ENCODE measurements at regions not wholly inside any gene's neighbourhood (a gene's known extent, or its start where the extent isn't known, plus 50 kb on each side); places are given as distances from the start of the nearest gene placed in this dataset.

- TF ChIP-seq TAF1 (IDR thresholded peaks at IDR 0.05; ENCODE audit: borderline replicate concordance, low read depth, low read length): no peak
- no peak for TF ChIP-seq POLR2A (IDR thresholded peaks at IDR 0.05; ENCODE audit: low read depth, low read length)
- no peak for TF ChIP-seq POLR2AphosphoS5 (IDR thresholded peaks at IDR 0.05; ENCODE audit: low read depth, low read length)
- FAIRE-seq (no peak), DNase-seq (ENCODE audit: insufficient read length) (no peak)
These were observed 286.5 kb upstream of the NBEA start for GRCh38 chr13:34655554-34655953.

DNA sequence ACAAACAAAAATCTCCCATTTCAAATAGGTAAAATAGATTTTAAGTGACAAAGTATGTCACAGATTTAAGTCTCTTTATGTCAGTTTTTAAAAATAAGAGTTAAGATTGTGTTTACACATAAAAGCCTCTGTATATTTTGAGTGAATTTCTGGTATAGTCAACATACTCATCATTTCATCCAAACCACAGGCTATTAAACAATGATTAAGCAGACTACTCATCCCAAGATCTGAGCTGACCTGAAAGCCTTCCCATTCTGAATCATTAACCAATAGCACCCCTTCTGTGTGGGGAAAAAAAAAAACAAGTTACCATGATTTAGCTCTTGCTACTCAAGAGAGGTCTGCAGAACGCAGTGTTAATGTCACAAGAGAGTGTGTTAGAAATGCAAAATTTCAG is 284.4 kb upstream of the NBEA start:
- no peak for TF ChIP-seq POLR2A (IDR thresholded peaks at IDR 0.05; ENCODE audit: low read depth, low read length)
- no peak for TF ChIP-seq POLR2AphosphoS5 (IDR thresholded peaks at IDR 0.05; ENCODE audit: low read depth, low read length)
- no peak for TF ChIP-seq TAF1 (IDR thresholded peaks at IDR 0.05; ENCODE audit: borderline replicate concordance, low read depth, low read length)
- no peak for DNase-seq (ENCODE audit: insufficient read length)
- no peak for FAIRE-seq

DNA sequence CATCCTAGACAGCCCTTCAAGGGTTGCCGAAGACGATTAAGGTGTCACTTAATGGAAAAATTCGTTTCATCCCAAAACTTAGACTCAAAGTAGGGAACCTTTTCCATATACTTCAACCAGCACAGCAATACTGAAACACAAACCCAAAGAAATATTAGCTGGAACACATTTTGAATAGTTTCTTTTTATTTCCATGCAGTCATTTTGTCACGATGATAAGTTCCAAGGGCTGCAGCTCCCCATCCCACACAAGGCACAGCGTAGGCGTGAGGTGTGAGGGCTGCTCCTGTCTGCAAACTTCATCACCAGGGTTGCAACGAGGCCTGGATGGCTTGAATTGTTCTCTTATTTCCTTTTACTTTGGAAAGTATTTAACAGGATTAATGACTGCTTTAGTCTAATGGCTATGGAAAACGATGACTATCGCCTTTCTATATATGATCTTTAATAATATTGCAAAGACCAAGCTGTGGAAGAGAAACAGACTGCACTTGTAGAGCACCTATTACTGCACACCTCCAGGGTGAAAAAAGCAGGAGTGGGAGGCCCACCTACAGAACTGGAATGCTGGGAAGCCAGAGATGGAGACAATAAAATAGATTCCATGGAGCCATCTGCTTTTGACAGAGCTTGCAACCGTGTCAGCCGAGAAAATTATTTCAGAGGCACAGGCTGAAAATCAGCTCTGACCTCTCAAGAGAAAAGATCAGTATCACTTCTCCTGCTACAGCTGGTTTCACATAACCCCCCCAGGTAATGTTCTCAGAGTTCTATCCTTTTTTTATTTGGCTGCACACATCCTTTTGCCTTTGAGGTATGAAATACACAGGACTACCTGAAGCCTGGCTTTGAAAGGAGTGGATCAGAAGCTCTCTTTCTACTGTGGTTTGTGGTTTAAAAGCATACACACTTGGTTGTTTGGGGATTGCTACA is 274.5 kb upstream of the NBEA start:
- no peak for FAIRE-seq
- TF ChIP-seq POLR2AphosphoS5 (IDR thresholded peaks at IDR 0.05; ENCODE audit: low read depth, low read length) (no peak), TAF1 (IDR thresholded peaks at IDR 0.05; ENCODE audit: borderline replicate concordance, low read depth, low read length) (no peak)

DNA sequence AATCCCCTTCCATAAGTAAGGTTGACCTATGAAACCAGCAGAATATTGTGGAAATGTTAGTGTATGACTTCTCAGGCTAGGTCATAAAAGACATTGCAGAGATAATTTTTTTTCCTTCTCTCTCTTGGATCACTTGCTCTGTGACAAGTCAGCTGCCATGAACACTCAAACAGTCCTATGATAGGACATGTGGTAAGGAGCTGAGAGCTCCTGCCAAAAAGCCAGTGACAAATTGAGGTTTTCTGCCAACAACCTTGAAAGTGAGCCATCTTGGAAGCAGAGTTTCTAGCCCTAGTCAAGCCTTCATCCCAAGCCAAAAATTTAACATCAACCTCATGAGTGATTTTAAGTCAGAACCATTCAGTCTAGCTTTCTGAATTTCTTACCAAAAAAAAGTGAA is 270.9 kb upstream of the NBEA start:
- FAIRE-seq (no peak), DNase-seq (ENCODE audit: insufficient read length) (no peak)
- TF ChIP-seq TAF1 (IDR thresholded peaks at IDR 0.05; ENCODE audit: borderline replicate concordance, low read depth, low read length) (no peak), POLR2A (IDR thresholded peaks at IDR 0.05; ENCODE audit: low read depth, low read length) (no peak), POLR2AphosphoS5 (IDR thresholded peaks at IDR 0.05; ENCODE audit: low read depth, low read length) (no peak)

More for the DNA sequence above, 274.5 kb upstream of the NBEA start:
- no peak for DNase-seq (ENCODE audit: insufficient read length)

- DNase-seq (ENCODE audit: insufficient read length): no peak
- no peak for FAIRE-seq
- no peak for TF ChIP-seq POLR2A (IDR thresholded peaks at IDR 0.05; ENCODE audit: low read depth, low read length)
- no peak for TF ChIP-seq POLR2AphosphoS5 (IDR thresholded peaks at IDR 0.05; ENCODE audit: low read depth, low read length)
- TF ChIP-seq TAF1 (IDR thresholded peaks at IDR 0.05; ENCODE audit: borderline replicate concordance, low read depth, low read length): no peak
These were observed 269.4 kb upstream of the NBEA start for GRCh38 chr13:34672631-34673030.

- TF ChIP-seq POLR2A (IDR thresholded peaks at IDR 0.05; ENCODE audit: low read depth, low read length) (no peak), POLR2AphosphoS5 (IDR thresholded peaks at IDR 0.05; ENCODE audit: low read depth, low read length) (no peak), TAF1 (IDR thresholded peaks at IDR 0.05; ENCODE audit: borderline replicate concordance, low read depth, low read length) (no peak)
- DNase-seq (ENCODE audit: insufficient read length) (no peak), FAIRE-seq (no peak)
These were observed 266.4 kb upstream of the NBEA start for GRCh38 chr13:34675626-34676025.

DNA sequence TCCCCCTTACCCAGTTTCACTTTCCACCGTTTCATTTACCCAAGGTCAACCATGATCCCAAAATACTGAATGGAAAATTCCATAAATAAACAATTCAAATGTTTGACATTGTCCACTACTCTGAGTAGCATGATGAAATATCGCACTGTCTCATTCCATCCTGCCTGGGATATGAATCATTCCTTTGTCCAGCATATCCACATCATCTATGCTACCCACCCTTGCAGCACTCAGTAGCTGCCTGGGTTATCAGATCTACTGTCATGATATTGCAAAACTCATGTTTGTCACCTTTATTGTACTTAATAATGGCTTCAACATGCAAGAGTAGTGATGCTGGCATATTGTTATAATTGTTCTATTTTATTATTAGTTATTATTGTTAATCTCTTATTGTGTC is 263.9 kb upstream of the NBEA start:
- TF ChIP-seq POLR2A (IDR thresholded peaks at IDR 0.05; ENCODE audit: low read depth, low read length): no peak
- TF ChIP-seq POLR2AphosphoS5 (IDR thresholded peaks at IDR 0.05; ENCODE audit: low read depth, low read length): no peak
- TF ChIP-seq TAF1 (IDR thresholded peaks at IDR 0.05; ENCODE audit: borderline replicate concordance, low read depth, low read length): no peak
- DNase-seq (ENCODE audit: insufficient read length): no peak
- no peak for FAIRE-seq

- no peak for FAIRE-seq
- TF ChIP-seq POLR2AphosphoS5 (IDR thresholded peaks at IDR 0.05; ENCODE audit: low read depth, low read length): no peak
- TF ChIP-seq POLR2A (IDR thresholded peaks at IDR 0.05; ENCODE audit: low read depth, low read length): no peak
- no peak for TF ChIP-seq TAF1 (IDR thresholded peaks at IDR 0.05; ENCODE audit: borderline replicate concordance, low read depth, low read length)
- DNase-seq (ENCODE audit: insufficient read length): no peak
These were observed 260.6 kb upstream of the NBEA start for GRCh38 chr13:34681405-34681955.

DNA sequence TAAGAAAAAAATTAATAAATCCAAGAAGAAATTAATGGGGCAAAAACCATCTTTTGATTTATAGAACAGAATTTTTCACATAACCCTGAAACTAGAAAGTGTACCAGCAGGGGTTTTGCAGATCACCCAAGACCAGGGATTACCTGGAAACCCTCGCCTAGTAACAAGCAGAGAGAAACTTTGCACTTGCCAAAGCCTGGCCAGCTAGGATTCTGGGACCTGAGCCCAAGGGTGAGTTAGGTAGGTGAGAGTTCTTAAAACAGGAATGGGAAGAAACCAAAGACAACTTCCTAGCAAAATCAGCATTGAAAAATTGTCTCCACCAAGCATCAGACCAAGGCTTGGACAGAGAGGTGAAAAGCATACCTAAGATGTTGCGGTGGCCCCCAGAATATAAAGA is 247.0 kb upstream of the NBEA start:
- no peak for DNase-seq (ENCODE audit: insufficient read length)
- TF ChIP-seq POLR2AphosphoS5 (IDR thresholded peaks at IDR 0.05; ENCODE audit: low read depth, low read length): no peak
- TF ChIP-seq TAF1 (IDR thresholded peaks at IDR 0.05; ENCODE audit: borderline replicate concordance, low read depth, low read length): no peak
- no peak for TF ChIP-seq POLR2A (IDR thresholded peaks at IDR 0.05; ENCODE audit: low read depth, low read length)
- no peak for FAIRE-seq

DNA sequence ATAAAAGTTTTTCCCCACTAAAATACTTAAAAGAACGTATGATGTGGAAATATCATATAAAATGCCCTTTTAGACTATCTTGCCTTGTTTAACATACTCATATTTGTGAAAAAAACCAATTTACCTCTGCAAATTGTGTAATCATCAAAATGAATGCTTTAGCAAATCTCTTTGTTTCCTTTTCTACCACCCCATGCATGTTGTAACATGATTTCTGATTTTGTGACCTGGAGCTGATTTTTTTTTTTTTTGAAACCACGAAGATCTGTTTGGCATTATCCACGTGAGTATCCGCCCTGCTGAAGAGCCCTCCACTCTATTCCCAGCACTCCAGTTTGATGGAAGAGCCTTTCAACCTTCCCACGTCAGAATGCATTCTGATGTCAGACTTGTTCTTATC is 245.8 kb upstream of the NBEA start:
- TF ChIP-seq TAF1 (IDR thresholded peaks at IDR 0.05; ENCODE audit: borderline replicate concordance, low read depth, low read length) (no peak), POLR2AphosphoS5 (IDR thresholded peaks at IDR 0.05; ENCODE audit: low read depth, low read length) (no peak), POLR2A (IDR thresholded peaks at IDR 0.05; ENCODE audit: low read depth, low read length) (no peak)
- FAIRE-seq (no peak), DNase-seq (ENCODE audit: insufficient read length) (no peak)

DNA sequence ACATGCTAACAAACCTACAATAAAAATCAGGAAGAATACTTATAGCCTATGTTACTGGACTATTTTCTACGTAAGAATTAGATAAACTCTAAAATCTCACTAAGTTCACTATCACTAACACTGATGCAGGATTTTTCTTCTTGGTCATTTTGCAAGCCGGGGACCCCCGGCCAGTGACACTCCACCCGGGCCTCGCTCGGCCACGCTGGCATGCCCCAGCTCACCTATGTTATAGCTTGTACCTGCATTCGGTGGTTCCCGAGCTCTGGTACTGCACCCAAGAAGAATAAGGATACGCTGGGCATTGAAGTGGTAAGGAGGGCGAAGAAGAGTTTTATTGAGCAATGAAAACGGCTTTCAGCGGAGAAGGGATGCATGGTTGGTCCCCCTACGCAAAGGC is 245.3 kb upstream of the NBEA start:
- FAIRE-seq (no peak), DNase-seq (ENCODE audit: insufficient read length) (no peak)
- TF ChIP-seq POLR2A (IDR thresholded peaks at IDR 0.05; ENCODE audit: low read depth, low read length) (no peak), POLR2AphosphoS5 (IDR thresholded peaks at IDR 0.05; ENCODE audit: low read depth, low read length) (no peak), TAF1 (IDR thresholded peaks at IDR 0.05; ENCODE audit: borderline replicate concordance, low read depth, low read length) (no peak)

DNA sequence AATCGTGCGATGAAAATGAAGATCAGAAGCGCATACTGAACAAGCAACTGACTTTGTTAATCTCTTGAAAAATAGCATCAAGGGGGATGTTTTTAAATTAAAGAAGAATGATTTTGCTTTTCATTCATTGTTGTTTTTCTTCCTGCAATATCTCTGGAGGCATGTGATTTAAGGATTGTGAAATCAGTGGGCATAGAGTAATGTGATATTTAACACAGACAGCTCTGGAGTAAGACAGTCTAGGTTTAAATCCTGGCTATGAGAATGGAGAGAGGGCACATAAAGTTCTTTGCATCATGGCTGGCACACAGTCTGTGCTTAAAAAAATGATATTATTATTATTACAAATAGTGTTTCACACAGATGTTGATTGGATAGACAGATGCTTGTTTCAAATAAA is 243.1 kb upstream of the NBEA start:
- no peak for FAIRE-seq
- DNase-seq (ENCODE audit: insufficient read length): no peak
- TF ChIP-seq POLR2A (IDR thresholded peaks at IDR 0.05; ENCODE audit: low read depth, low read length): no peak
